ENCODE measurements at regions not wholly inside any gene's neighbourhood (a gene's known extent, or its start where the extent isn't known, plus 50 kb on each side); places are given as distances from the start of the nearest gene placed in this dataset.

GRCh38 chr6:81998432-81998831 is 246.0 kb upstream of the TENT5A start:
- H3K27ac ChIP-seq = no peak overlapping the region
- no peaks in the 10 kb centered on the region for H3K4me1 ChIP-seq (ENCODE audit: low read depth)
- no peaks in the 10 kb centered on the region for H3K36me3 ChIP-seq
- H3K27me3 ChIP-seq = no peaks in the 10 kb centered on the region
- peak in 1 of 2 donors; percentile 54 for DNase-seq (ENCODE audit: low read depth in 1 of 2, low spot score in 1 of 2)
- H3K9me3 ChIP-seq (ENCODE audit: low read depth) = no peaks in the 10 kb centered on the region
- no peak for TF ChIP-seq CTCF (IDR thresholded peaks at IDR 0.05; ENCODE audit: low read depth, low read length)
- no peak overlapping the region for H3K4me3 ChIP-seq

GRCh38 chr6:81997090-81997926 is 244.8 kb upstream of the TENT5A start:
- Histone ChIP-seq H3K27ac (no peak overlapping the region), H3K4me1 (ENCODE audit: low read depth) (no peaks in the 10 kb centered on the region), H3K4me3 (no peak overlapping the region), H3K27me3 (no peaks in the 10 kb centered on the region), H3K36me3 (no peaks in the 10 kb centered on the region), H3K9me3 (ENCODE audit: low read depth) (no peaks in the 10 kb centered on the region)
- no peak for TF ChIP-seq CTCF (IDR thresholded peaks at IDR 0.05; ENCODE audit: low read depth, low read length)
- peak in 1 of 2 donors; percentile 84 for DNase-seq (ENCODE audit: low read depth in 1 of 2, low spot score in 1 of 2)

- TF ChIP-seq CTCF (IDR thresholded peaks at IDR 0.05; ENCODE audit: low read depth, low read length) = no peak
- H3K27ac ChIP-seq = no peak overlapping the region
- H3K4me3 ChIP-seq = no peak overlapping the region
- no peaks in the 10 kb centered on the region for H3K36me3 ChIP-seq
- H3K27me3 ChIP-seq = no peaks in the 10 kb centered on the region
- peak in 1 of 2 donors; percentile 63 for DNase-seq (ENCODE audit: low read depth in 1 of 2, low spot score in 1 of 2)
- H3K4me1 ChIP-seq (ENCODE audit: low read depth) = no peaks in the 10 kb centered on the region
- H3K9me3 ChIP-seq (ENCODE audit: low read depth) = no peaks in the 10 kb centered on the region
These were observed 243.9 kb upstream of the TENT5A start for GRCh38 chr6:81996414-81996813.

- Histone ChIP-seq H3K27me3 (no peaks in the 10 kb centered on the region), H3K4me3 (no peak overlapping the region), H3K27ac (no peak overlapping the region), H3K36me3 (no peaks in the 10 kb centered on the region), H3K4me1 (ENCODE audit: low read depth) (no peaks in the 10 kb centered on the region), H3K9me3 (ENCODE audit: low read depth) (no peaks in the 10 kb centered on the region)
- peak in 1 of 2 donors; percentile 30 for DNase-seq (ENCODE audit: low read depth in 1 of 2, low spot score in 1 of 2)
- no peak for TF ChIP-seq CTCF (IDR thresholded peaks at IDR 0.05; ENCODE audit: low read depth, low read length)
These were observed 243.2 kb upstream of the TENT5A start for GRCh38 chr6:81995548-81996289.

GRCh38 chr6:81988871-81989270 is 236.4 kb upstream of the TENT5A start:
- no peaks in the 10 kb centered on the region for H3K9me3 ChIP-seq (ENCODE audit: low read depth)
- H3K4me1 ChIP-seq (ENCODE audit: low read depth) = no peaks in the 10 kb centered on the region
- no peaks in the 10 kb centered on the region for H3K36me3 ChIP-seq
- H3K27me3 ChIP-seq = no peaks in the 10 kb centered on the region
- H3K27ac ChIP-seq = no peak overlapping the region
- H3K4me3 ChIP-seq = no peak overlapping the region
- TF ChIP-seq CTCF (IDR thresholded peaks at IDR 0.05; ENCODE audit: low read depth, low read length) = no peak
- DNase-seq (ENCODE audit: low read depth in 1 of 2, low spot score in 1 of 2) = no peak
